AG04449 (cell line): ENCODE measurements at regions not wholly inside any gene's neighbourhood (a gene's known extent, or its start where the extent isn't known, plus 50 kb on each side); places are given as distances from the start of the nearest gene placed in this dataset.

Experiments
- CTCF ChIA-PET: fragments of 350-600 bp; formaldehyde crosslinking; extraction: SDS; loops from one replicate; lab custom pipeline; 2021; ENCODE audit warnings: antibody characterized with exemption; lab: Yijun Ruan, JAX
- POLR2A ChIA-PET: fragments of 400-600, 350-600 bp; formaldehyde crosslinking; extraction: SDS; loops from one replicate; lab custom pipeline; 2020; ENCODE audit warnings: antibody characterized with exemption, inconsistent platforms; lab: Yijun Ruan, JAX
- DNase-seq: peaks from one replicate; pipeline ENCODE4 v3.0.0-alpha.2; 2010; ENCODE audit warnings: low read depth, low spot score
- H3K4me3 ChIP-seq: 2 replicates; pipeline ENCODE4 v1.5.1; 2011; ENCODE audit warnings: low read depth, mild to moderate bottlenecking, control low read depth, low read length
- CTCF ChIP-seq: IDR thresholded peaks from one replicate; pipeline ENCODE4 v1.5.1; 2011; ENCODE audit warnings: mild to moderate bottlenecking, moderate library complexity, low read length, control low read depth, inconsistent platforms; ENCODE audit not compliant: insufficient read depth; ENCODE audit errors: missing control alignments

DNA sequence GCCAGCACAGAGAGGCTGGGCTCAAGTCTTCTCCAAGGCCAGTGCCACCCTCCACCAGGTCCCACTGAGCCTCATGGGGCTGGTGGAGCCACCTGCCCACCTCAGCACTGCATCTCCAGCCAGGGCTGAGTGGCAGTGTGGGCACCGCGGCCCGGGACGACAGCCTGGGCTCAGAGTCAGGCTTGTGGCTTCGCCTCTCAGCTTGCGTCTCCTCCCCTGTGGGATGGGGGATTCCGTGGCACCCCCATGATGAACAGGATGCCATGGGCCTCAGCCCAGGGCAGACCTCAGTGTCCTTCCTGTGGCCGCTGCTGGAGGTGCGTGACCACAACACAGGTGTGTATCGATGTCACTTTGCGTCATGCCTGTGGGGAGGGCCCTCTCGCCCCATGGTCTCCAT, 136.4 kb upstream of the PPP1R26 start:
- ChIA-PET POLR2A (no interaction called here), CTCF (no interaction called here)
- no peak for DNase-seq
- TF ChIP-seq CTCF: no peak
- no peak overlapping the region for H3K4me3 ChIP-seq

GRCh38 chr9:135343837-135344522, 135.6 kb upstream of the PPP1R26 start:
- H3K4me3 ChIP-seq: no peak overlapping the region
- DNase-seq: no peak
- ChIA-PET POLR2A (no interaction called here), CTCF (no interaction called here)
- TF ChIP-seq CTCF: peak; percentile 86

DNA sequence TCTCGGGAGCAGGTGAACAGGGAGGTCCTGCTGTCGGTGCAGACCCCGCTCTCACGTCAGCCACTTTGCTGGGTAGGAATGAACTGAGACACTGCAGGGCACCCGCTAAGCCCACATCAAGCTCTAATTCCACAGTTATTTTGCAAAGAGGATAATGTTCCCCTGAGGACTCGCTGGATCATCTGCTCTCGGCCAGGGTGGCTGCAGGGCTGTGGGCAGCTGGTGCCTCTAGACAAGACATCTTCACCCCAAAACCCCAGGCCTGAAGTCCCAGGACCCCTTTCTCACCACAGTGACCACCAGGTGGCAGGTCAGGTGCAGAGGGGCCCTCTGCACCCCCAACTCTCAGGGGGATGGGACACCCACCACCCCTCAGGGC, 135.1 kb upstream of the PPP1R26 start:
- CTCF ChIA-PET: interaction anchor here (1.0 kb wide), 1 partner anchor 17 kb away, joined by 3 read pairs; no protein-coding TSS in a partner anchor
- POLR2A ChIA-PET: no interaction called here
- no peak overlapping the region for H3K4me3 ChIP-seq
- no peak for TF ChIP-seq CTCF
- no peak for DNase-seq

- no peak overlapping the region for H3K4me3 ChIP-seq
- TF ChIP-seq CTCF: no peak
- POLR2A ChIA-PET: no interaction called here
- DNase-seq: no peak
- CTCF ChIA-PET: interaction anchor here (1.0 to 1.3 kb wide), 2 partner anchors 18 to 259 kb away, joined by 3 to 4 read pairs; no protein-coding TSS in a partner anchor
Observed at GRCh38 chr9:135344915-135345500, 134.6 kb upstream of the PPP1R26 start.

DNA sequence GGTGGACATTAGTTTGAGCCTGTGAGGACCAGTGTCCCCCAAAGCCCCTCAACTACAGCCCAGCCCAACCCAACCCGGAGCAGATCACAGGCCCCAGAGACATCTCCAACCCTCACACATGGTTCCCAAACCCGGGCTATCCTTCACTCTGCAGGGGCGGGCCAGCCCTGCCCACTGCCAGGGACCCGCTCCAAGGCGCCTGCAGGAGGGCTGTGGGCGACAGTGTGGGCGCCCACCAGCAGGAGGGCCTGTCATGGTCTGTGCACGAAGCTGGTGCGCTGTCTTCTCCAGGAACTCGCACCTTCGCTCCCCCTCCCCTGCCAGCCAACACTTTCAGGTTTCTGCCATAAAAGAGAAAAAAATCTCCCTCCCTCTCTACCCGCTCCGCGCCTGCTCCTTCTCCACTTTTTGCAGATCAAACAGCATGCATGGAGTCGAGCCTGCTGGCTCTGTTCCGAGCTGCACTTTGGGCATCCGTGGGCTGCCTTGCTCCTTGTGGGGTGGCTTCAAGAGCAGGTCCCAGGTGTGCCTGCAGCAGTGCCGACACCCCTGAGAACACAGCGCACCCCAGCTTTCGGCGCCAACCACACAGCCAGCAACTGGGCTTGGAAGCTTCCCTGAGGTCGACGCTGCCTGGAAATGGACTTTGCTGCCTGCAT, 133.7 kb upstream of the PPP1R26 start:
- DNase-seq: no peak
- ChIA-PET POLR2A (no interaction called here), CTCF (interaction anchor here (1.3 kb wide), 1 partner anchor 260 kb away, joined by 4 read pairs; no protein-coding TSS in a partner anchor)
- TF ChIP-seq CTCF: no peak
- no peak overlapping the region for H3K4me3 ChIP-seq

DNA sequence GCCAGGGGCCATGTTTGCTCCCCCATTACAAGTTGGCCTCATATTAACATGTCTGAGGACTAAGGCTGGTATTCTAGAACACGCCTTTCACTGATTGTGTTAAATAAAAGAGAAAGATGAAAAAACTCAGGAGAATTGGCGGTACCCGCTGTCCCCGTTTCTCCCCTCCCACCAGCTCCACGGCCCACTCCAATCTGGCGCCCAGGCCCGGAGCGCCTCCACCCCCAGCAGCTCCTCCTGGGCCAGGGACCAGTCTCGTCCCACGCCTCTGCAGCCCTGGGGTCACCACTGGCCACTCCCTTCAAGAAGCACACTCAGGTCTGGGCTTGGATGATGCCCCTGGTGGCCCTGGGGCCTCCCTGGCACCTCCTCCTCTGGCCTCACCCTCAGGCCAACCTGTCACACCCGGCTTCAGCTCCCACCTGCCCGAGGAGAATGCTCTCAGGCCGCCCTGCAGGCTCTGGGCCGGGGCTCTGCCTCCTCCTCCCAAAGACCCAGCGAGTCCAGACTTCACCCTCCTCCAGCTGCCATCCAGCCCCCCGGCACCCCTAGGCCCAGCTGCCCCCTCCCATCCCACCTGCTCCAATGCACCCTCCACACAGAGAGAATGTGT, 133.0 kb upstream of the PPP1R26 start:
- no peak for DNase-seq
- no peak for TF ChIP-seq CTCF
- POLR2A ChIA-PET: no interaction called here
- H3K4me3 ChIP-seq: no peak overlapping the region
- CTCF ChIA-PET: interaction anchor here (1.3 kb wide), 1 partner anchor 260 kb away, joined by 4 read pairs; no protein-coding TSS in a partner anchor
